ENCODE measurements at regions not wholly inside any gene's neighbourhood (a gene's known extent, or its start where the extent isn't known, plus 50 kb on each side); places are given as distances from the start of the nearest gene placed in this dataset.

GRCh38 chr2:81645745-81646301 is 1341.3 kb upstream of the LRRTM1 start:
- Histone ChIP-seq H3K36me3 (ENCODE audit: control insufficient read depth, insufficient read depth, low read length) (no peaks in the 10 kb centered on the region), H4K20me1 (ENCODE audit: control insufficient read depth, extremely low read depth, insufficient read depth, low read length) (no peaks in the 10 kb centered on the region), H2AFZ (ENCODE audit: low read length) (no peak overlapping the region), H3K79me2 (ENCODE audit: control insufficient read depth, insufficient read depth, low read length) (no peaks in the 10 kb centered on the region), H3K27me3 (ENCODE audit: control insufficient read depth, insufficient read depth, low read length) (no peaks in the 10 kb centered on the region), H3K9ac (ENCODE audit: insufficient read depth, low read length) (no peak overlapping the region), H3K4me2 (ENCODE audit: extremely low read depth, insufficient read depth, low read length) (no peak overlapping the region), H3K9me3 (ENCODE audit: control insufficient read depth, insufficient read depth, low read depth, low read length) (no peaks in the 10 kb centered on the region), H3K27ac (ENCODE audit: insufficient read depth, low read length) (no peak overlapping the region), H3K4me3 (replicated peaks in 1 of 4; ENCODE audit: control extremely low read depth in 1 of 4, insufficient read depth in 1 of 4, low read depth in 3 of 4, low read length in 4 of 4) (no peak overlapping the region), H3K4me1 (ENCODE audit: control insufficient read depth, extremely low read depth, insufficient read depth, low read length) (no peaks in the 10 kb centered on the region)
- DNase-seq (ENCODE audit: low read depth in 2 of 2): no peak
- no peak for TF ChIP-seq EZH2 (IDR thresholded peaks at IDR 0.05; ENCODE audit: low read length, missing control alignments)
- no peak for TF ChIP-seq CTCF (conservative IDR thresholded peaks at IDR 0.05 in 1 of 2, IDR thresholded peaks at IDR 0.05 in 1 of 2; ENCODE audit: low read depth in 1 of 2, low read length in 2 of 2)

GRCh38 chr2:81644189-81644588 is 1339.6 kb upstream of the LRRTM1 start:
- no peak overlapping the region for H3K4me2 ChIP-seq (ENCODE audit: extremely low read depth, insufficient read depth, low read length)
- no peak overlapping the region for H3K9ac ChIP-seq (ENCODE audit: insufficient read depth, low read length)
- no peak for DNase-seq (ENCODE audit: low read depth in 2 of 2)
- no peaks in the 10 kb centered on the region for H3K36me3 ChIP-seq (ENCODE audit: control insufficient read depth, insufficient read depth, low read length)
- H3K27me3 ChIP-seq (ENCODE audit: control insufficient read depth, insufficient read depth, low read length): no peaks in the 10 kb centered on the region
- no peaks in the 10 kb centered on the region for H3K4me1 ChIP-seq (ENCODE audit: control insufficient read depth, extremely low read depth, insufficient read depth, low read length)
- no peak overlapping the region for H3K4me3 ChIP-seq (replicated peaks in 1 of 4; ENCODE audit: control extremely low read depth in 1 of 4, insufficient read depth in 1 of 4, low read depth in 3 of 4, low read length in 4 of 4)
- H2AFZ ChIP-seq (ENCODE audit: low read length): no peak overlapping the region
- no peaks in the 10 kb centered on the region for H4K20me1 ChIP-seq (ENCODE audit: control insufficient read depth, extremely low read depth, insufficient read depth, low read length)
- no peak overlapping the region for H3K27ac ChIP-seq (ENCODE audit: insufficient read depth, low read length)
- H3K9me3 ChIP-seq (ENCODE audit: control insufficient read depth, insufficient read depth, low read depth, low read length): no peaks in the 10 kb centered on the region
- TF ChIP-seq EZH2 (IDR thresholded peaks at IDR 0.05; ENCODE audit: low read length, missing control alignments) (no peak), CTCF (conservative IDR thresholded peaks at IDR 0.05 in 1 of 2, IDR thresholded peaks at IDR 0.05 in 1 of 2; ENCODE audit: low read depth in 1 of 2, low read length in 2 of 2) (no peak)
- no peaks in the 10 kb centered on the region for H3K79me2 ChIP-seq (ENCODE audit: control insufficient read depth, insufficient read depth, low read length)

DNA sequence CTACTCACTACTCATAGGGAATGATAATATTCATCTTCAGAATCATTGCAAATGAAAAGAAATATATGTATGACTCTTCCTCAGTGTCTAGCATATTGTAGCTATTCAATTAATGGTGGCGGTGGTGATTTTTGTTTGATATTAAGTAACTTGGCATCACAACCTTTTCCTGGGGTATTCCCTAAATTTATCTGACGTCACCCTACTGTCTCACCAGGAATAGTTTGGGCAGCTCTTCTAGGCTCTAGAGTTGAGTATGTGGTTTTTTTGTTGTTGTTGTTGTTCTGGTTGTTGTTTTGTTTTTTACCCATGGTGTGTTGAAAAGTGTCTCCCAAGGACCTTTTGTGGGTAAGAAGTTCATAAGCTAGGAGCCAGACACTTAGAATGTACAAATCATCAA is 1320.3 kb upstream of the LRRTM1 start:
- H3K4me3 ChIP-seq (replicated peaks in 1 of 4; ENCODE audit: control extremely low read depth in 1 of 4, insufficient read depth in 1 of 4, low read depth in 3 of 4, low read length in 4 of 4): no peak overlapping the region
- no peaks in the 10 kb centered on the region for H4K20me1 ChIP-seq (ENCODE audit: control insufficient read depth, extremely low read depth, insufficient read depth, low read length)
- TF ChIP-seq EZH2 (IDR thresholded peaks at IDR 0.05; ENCODE audit: low read length, missing control alignments) (no peak), CTCF (conservative IDR thresholded peaks at IDR 0.05 in 1 of 2, IDR thresholded peaks at IDR 0.05 in 1 of 2; ENCODE audit: low read depth in 1 of 2, low read length in 2 of 2) (no peak)
- no peak for DNase-seq (ENCODE audit: low read depth in 2 of 2)
- H3K9ac ChIP-seq (ENCODE audit: insufficient read depth, low read length): no peak overlapping the region
- H3K4me2 ChIP-seq (ENCODE audit: extremely low read depth, insufficient read depth, low read length): no peak overlapping the region
- no peaks in the 10 kb centered on the region for H3K36me3 ChIP-seq (ENCODE audit: control insufficient read depth, insufficient read depth, low read length)
- H3K9me3 ChIP-seq (ENCODE audit: control insufficient read depth, insufficient read depth, low read depth, low read length): no peaks in the 10 kb centered on the region
- no peak overlapping the region for H2AFZ ChIP-seq (ENCODE audit: low read length)
- H3K27ac ChIP-seq (ENCODE audit: insufficient read depth, low read length): no peak overlapping the region
- no peaks in the 10 kb centered on the region for H3K4me1 ChIP-seq (ENCODE audit: control insufficient read depth, extremely low read depth, insufficient read depth, low read length)
- no peaks in the 10 kb centered on the region for H3K79me2 ChIP-seq (ENCODE audit: control insufficient read depth, insufficient read depth, low read length)
- no peaks in the 10 kb centered on the region for H3K27me3 ChIP-seq (ENCODE audit: control insufficient read depth, insufficient read depth, low read length)

Data from fibroblast of lung (primary cell).